Panc1 (cell line): ENCODE measurements at regions not wholly inside any gene's neighbourhood (a gene's known extent, or its start where the extent isn't known, plus 50 kb on each side); places are given as distances from the start of the nearest gene placed in this dataset.

Source experiments
- ATAC-seq: fragments of 200-7000 bp; cut with Tn5 transposase; 2 replicates; pipeline ENCODE4 v1.9.1; 2020; ENCODE audit warnings: mild to moderate bottlenecking, moderate library complexity
- BruUV-seq: library from RNA; stranded (reverse); fragments of 400-500 nt; replicated peaks from 2 replicates; lab custom pipeline; 2021; lab: Mats Ljungman, UMichigan
- CTCF ChIA-PET: fragments of 300-600 bp; sonication (Branson Sonifier 250); formaldehyde crosslinking; loops from one replicate; lab custom pipeline; 2022; ENCODE audit warnings: antibody characterized with exemption; lab: Charles Lee
- POLR2A ChIA-PET: fragments of 300-600 bp; sonication (Branson Sonifier 250); formaldehyde crosslinking; loops from one replicate; lab custom pipeline; 2022; ENCODE audit warnings: antibody characterized with exemption; lab: Charles Lee
- DNase-seq: peaks from one replicate; pipeline ENCODE4 v3.0.0-alpha.2; 2010; ENCODE audit warnings: low read depth, low spot score
- H3K27ac ChIP-seq: 2 replicates; pipeline ENCODE4 v1.5.1; 2011; ENCODE audit warnings: mild to moderate bottlenecking, low read length, inconsistent platforms
- H3K27me3 ChIP-seq: fragments of 200-500 bp; sonication (Bioruptor generic); 2 replicates; pipeline ENCODE4 v1.6.0; 2014; ENCODE audit warnings: low read length, inconsistent platforms; ENCODE audit not compliant: control insufficient read depth, insufficient read depth
- H3K36me3 ChIP-seq: fragments of 200-500 bp; sonication (Bioruptor generic); 2 replicates; pipeline ENCODE4 v1.5.1; 2014; ENCODE audit warnings: inconsistent platforms, mild to moderate bottlenecking, low read length, moderate library complexity; ENCODE audit not compliant: control insufficient read depth, insufficient read depth
- H3K4me1 ChIP-seq: 2 replicates; pipeline ENCODE4 v1.5.1; 2011; ENCODE audit warnings: inconsistent platforms, mild to moderate bottlenecking, low read length, moderate library complexity; ENCODE audit not compliant: control insufficient read depth, insufficient read depth
- H3K4me3 ChIP-seq, 2 experiments: 2 replicates each; pipeline ENCODE4 v1.5.1; 2011 to 2012; ENCODE audit warnings: low read depth in 2 of 2, low read length in 2 of 2, mild to moderate bottlenecking in 2 of 2, inconsistent platforms in 1 of 2, moderate library complexity in 1 of 2
- H3K9me3 ChIP-seq: fragments of 200-500 bp; sonication (Bioruptor generic); 2 replicates; pipeline ENCODE4 v1.5.1; 2014; ENCODE audit warnings: low read depth, mild to moderate bottlenecking, inconsistent platforms, low read length, moderate library complexity; ENCODE audit not compliant: control insufficient read depth, insufficient read depth
- POLR2AphosphoS5 ChIP-seq: IDR thresholded peaks from 2 replicates; pipeline ENCODE4 v1.6.1; 2012; ENCODE audit warnings: mild to moderate bottlenecking, low read depth, low read length, moderate library complexity
- REST ChIP-seq, 2 experiments: IDR thresholded peaks; 2 replicates each; pipeline ENCODE4 v1.6.1; 2011 to 2012; ENCODE audit warnings: low read depth in 2 of 2, control low read depth in 1 of 2, low read length in 1 of 2, mild to moderate bottlenecking in 1 of 2, moderate library complexity in 1 of 2; ENCODE audit not compliant: insufficient read depth in 1 of 2
- SIN3A ChIP-seq: IDR thresholded peaks from 2 replicates; pipeline ENCODE4 v1.6.1; 2012; ENCODE audit warnings: low read depth, mild to moderate bottlenecking, low read length, moderate library complexity, borderline replicate concordance; ENCODE audit not compliant: insufficient read depth
- TCF7L2 ChIP-seq: IDR thresholded peaks from 2 replicates; pipeline ENCODE4 v1.6.1; 2011; ENCODE audit warnings: mild to moderate bottlenecking, low read depth, low read length, inconsistent platforms
- in situ Hi-C: cut with HindIII; loops from 2 replicates; pipeline ENCODE4 v1.10.0; 2016; ENCODE audit warnings: low sequenced_read_pairs, low pct_unique_long_range_greater_than_20kb
- intact Hi-C: fragments of 100-400 bp; cut with micrococcal nuclease; formaldehyde crosslinking; loops from one replicate; pipeline ENCODE4 v1.10.0; 2022; ENCODE audit not compliant: unreplicated experiment
- TF ChIP-seq, protein P1 (sequence below): fragments of 450-650 bp; IDR thresholded peaks from 2 replicates; pipeline ENCODE4 v1.5.1; 2017; ENCODE audit warnings: mild to moderate bottlenecking

DNA sequence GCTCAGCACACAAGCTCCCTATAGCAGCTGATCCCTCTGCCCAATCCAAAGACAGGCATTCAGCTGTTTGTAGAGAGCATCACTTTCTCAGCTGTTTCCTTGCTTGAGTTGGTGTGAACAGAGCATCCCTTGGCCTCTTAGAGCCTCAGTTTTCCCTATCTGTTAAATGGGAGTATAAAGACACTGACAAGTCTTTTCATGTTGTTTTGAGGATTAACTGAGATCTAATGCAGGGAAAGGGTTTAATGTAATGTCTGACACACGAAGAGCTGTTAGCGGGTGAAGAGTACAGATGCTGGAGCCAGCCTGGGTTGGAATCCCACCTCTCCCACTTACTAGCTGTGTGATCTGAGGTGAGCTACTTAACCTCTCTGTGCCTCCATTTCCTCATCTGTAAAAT is 149.5 kb downstream of the PHETA1 start:
- no peak overlapping the region for H3K27ac ChIP-seq
- peaks cover 8% of the 10 kb centered on the region for H3K27me3 ChIP-seq
- no peak for ATAC-seq
- POLR2A ChIA-PET = interaction anchor here (0.6 kb wide), 1 partner anchor 574 kb away, joined by 3 read pairs; no protein-coding TSS in a partner anchor
- no peak overlapping the region for H3K4me3 ChIP-seq
- in situ Hi-C loops = no loop called here
- TF ChIP-seq POLR2AphosphoS5 (no peak), REST (IDR thresholded peaks at IDR 0.05; ENCODE audit: insufficient read depth in 1 of 2, low read depth in 2 of 2, low read length in 1 of 2) (no peak), TCF7L2 (no peak), SIN3A (no peak)
- TF ChIP-seq, protein P1, sequence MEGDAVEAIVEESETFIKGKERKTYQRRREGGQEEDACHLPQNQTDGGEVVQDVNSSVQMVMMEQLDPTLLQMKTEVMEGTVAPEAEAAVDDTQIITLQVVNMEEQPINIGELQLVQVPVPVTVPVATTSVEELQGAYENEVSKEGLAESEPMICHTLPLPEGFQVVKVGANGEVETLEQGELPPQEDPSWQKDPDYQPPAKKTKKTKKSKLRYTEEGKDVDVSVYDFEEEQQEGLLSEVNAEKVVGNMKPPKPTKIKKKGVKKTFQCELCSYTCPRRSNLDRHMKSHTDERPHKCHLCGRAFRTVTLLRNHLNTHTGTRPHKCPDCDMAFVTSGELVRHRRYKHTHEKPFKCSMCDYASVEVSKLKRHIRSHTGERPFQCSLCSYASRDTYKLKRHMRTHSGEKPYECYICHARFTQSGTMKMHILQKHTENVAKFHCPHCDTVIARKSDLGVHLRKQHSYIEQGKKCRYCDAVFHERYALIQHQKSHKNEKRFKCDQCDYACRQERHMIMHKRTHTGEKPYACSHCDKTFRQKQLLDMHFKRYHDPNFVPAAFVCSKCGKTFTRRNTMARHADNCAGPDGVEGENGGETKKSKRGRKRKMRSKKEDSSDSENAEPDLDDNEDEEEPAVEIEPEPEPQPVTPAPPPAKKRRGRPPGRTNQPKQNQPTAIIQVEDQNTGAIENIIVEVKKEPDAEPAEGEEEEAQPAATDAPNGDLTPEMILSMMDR = no peak
- H3K36me3 ChIP-seq = no peaks in the 10 kb centered on the region
- BruUV-seq = no TSS peak
- no peaks in the 10 kb centered on the region for H3K9me3 ChIP-seq
- intact Hi-C loops = no loop called here
- H3K4me1 ChIP-seq = no peaks in the 10 kb centered on the region
- CTCF ChIA-PET = no interaction called here
- no peak for DNase-seq

DNA sequence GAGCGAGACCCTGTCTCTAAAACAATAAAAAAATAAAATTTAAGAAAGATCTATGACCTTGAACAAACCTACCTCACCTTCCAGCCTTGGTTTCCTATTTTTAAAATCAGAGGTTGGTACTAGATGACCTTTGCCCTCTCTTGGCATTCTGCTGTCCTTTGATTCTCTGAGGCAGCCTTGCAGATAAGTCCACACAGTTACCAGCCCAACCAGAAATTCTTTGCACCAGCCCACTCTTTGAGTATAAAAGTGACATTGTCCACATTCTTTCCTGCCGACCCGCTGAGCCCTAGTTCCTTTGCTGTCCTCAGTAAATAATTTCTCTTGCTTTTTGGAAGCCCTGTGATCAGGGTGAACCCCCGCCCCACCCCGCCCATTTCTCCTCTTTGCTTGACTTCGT is 150.4 kb downstream of the PHETA1 start:
- no TSS peak for BruUV-seq
- POLR2A ChIA-PET = no interaction called here
- no peak overlapping the region for H3K4me3 ChIP-seq
- H3K27ac ChIP-seq = no peak overlapping the region
- H3K27me3 ChIP-seq = peaks cover 15% of the 10 kb centered on the region
- H3K36me3 ChIP-seq = no peaks in the 10 kb centered on the region
- in situ Hi-C loops (no loop called here), intact Hi-C loops (no loop called here)
- H3K4me1 ChIP-seq = no peaks in the 10 kb centered on the region
- CTCF ChIA-PET = no interaction called here
- no peak for TF ChIP-seq POLR2AphosphoS5
- ATAC-seq (no peak), DNase-seq (no peak)
- H3K9me3 ChIP-seq = no peaks in the 10 kb centered on the region

DNA sequence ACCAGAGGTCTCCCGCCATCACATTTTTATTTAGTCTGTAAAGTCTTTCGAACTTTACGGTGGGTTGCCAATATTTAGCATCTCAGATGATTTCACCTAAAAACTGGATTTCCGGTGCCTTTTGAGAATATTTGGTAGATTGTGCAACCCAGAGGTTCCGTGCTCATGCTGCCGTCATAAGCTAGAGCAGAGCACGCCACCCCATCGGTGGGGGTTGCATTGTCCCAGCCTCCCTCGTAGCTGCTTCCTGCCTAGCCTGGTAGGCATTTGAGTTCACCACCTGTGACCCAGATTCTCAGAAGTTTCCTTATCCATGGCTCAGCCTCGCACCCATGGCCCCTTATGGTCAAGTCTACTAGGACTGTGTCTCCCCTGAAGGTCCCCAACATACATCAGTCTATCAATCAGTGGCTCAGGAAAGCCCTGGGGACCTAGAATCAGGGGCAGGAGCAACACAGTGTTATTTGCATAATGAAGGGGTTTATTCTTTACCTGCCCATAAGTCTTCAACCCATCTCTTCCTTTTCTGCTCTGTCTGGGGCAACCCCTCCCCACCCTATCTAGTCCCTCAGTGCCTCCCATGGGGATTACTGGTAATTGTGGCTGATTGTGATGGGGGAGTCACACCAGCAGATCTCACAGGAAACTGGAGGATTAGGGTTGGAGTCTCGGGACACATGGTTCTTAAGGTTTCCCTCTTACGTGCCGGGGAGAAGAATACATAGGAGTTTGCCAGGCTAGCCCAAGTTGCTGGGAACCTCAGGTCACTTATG is 152.3 kb downstream of the PHETA1 start:
- peaks cover 28% of the 10 kb centered on the region for H3K27me3 ChIP-seq
- in situ Hi-C loops (no loop called here), intact Hi-C loops (no loop called here)
- ChIA-PET CTCF (no interaction called here), POLR2A (no interaction called here)
- no peak overlapping the region for H3K4me3 ChIP-seq
- DNase-seq (no peak), ATAC-seq (no peak)
- H3K36me3 ChIP-seq = no peaks in the 10 kb centered on the region
- H3K9me3 ChIP-seq = no peaks in the 10 kb centered on the region
- no TSS peak for BruUV-seq
- H3K4me1 ChIP-seq = no peaks in the 10 kb centered on the region
- H3K27ac ChIP-seq = no peak overlapping the region
- TF ChIP-seq, protein P1 = no peak
- TF ChIP-seq REST (IDR thresholded peaks at IDR 0.05; ENCODE audit: insufficient read depth in 1 of 2, low read depth in 2 of 2, low read length in 1 of 2) (no peak), POLR2AphosphoS5 (no peak)
